Testis (tissue), 2 donors: ENCODE measurements at regions not wholly inside any gene's neighbourhood (a gene's known extent, or its start where the extent isn't known, plus 50 kb on each side); places are given as distances from the start of the nearest gene placed in this dataset.
"Not testable (repeated sequence)": the region's sequence is repeated elsewhere in the genome, so short reads cannot be mapped to it uniquely, and the experiment has no call there.

Experiments used
- CTCF ChIP-seq, 3 experiments: fragments of 450-650 bp in 2 of 3; fragments of 200-600 bp in 1 of 3; sonication (generic) in 1 of 3; IDR thresholded peaks; one replicate each; pipeline ENCODE4 v1.5.1; 2016 to 2019; ENCODE audit warnings: antibody characterized with exemption in 3 of 3, mild to moderate bottlenecking in 2 of 3, moderate library complexity in 1 of 3
- POLR2A ChIP-seq: fragments of 450-650 bp; IDR thresholded peaks from one replicate; pipeline ENCODE4 v1.6.1; 2017; ENCODE audit warnings: antibody characterized with exemption, mild to moderate bottlenecking, moderate library complexity

- not testable (repeated sequence) for TF ChIP-seq CTCF (IDR thresholded peaks at IDR 0.05); POLR2A
These were observed 63.0 kb upstream of the HAPSTR1 start for GRCh38 chr16:9028491-9028890.
